GM10266 (cell line): ENCODE measurements at regions not wholly inside any gene's neighbourhood (a gene's known extent, or its start where the extent isn't known, plus 50 kb on each side); places are given as distances from the start of the nearest gene placed in this dataset.
A peak's percentile ranks its signal among the peaks of the same experiment; 100 is the strongest.

Experiments used
- DNase-seq: peaks from one replicate; pipeline ENCODE4 v3.0.0; 2012; ENCODE audit errors: extremely low spot score
- TF ChIP-seq, protein P1 (sequence below): IDR thresholded peaks from 2 replicates; pipeline ENCODE4 v1.5.1; 2012; ENCODE audit warnings: mild to moderate bottlenecking, low read depth; ENCODE audit not compliant: control insufficient read depth, insufficient read depth; ENCODE audit errors: missing control alignments

DNA sequence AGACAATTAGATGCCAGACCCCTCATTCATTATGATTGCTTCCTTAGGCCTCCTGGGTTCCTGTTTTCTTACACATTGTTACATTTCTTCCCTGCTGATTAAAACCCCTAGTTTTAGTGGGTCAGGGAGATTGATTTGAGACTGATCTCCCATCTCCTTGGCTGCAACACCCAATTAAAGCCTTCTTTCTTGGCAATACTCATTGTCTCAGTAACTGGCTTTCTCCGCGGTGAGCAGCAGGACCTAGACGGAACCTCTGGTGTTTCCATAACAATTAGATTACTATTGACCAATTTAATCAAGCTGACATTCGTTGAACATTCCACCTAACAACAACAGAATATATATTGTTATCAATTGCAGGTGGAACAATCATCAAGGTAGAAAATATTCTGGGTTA, 1676.4 kb upstream of the SLC39A10 start:
- TF ChIP-seq, protein P1, sequence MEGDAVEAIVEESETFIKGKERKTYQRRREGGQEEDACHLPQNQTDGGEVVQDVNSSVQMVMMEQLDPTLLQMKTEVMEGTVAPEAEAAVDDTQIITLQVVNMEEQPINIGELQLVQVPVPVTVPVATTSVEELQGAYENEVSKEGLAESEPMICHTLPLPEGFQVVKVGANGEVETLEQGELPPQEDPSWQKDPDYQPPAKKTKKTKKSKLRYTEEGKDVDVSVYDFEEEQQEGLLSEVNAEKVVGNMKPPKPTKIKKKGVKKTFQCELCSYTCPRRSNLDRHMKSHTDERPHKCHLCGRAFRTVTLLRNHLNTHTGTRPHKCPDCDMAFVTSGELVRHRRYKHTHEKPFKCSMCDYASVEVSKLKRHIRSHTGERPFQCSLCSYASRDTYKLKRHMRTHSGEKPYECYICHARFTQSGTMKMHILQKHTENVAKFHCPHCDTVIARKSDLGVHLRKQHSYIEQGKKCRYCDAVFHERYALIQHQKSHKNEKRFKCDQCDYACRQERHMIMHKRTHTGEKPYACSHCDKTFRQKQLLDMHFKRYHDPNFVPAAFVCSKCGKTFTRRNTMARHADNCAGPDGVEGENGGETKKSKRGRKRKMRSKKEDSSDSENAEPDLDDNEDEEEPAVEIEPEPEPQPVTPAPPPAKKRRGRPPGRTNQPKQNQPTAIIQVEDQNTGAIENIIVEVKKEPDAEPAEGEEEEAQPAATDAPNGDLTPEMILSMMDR = no peak
- no peak for DNase-seq

DNA sequence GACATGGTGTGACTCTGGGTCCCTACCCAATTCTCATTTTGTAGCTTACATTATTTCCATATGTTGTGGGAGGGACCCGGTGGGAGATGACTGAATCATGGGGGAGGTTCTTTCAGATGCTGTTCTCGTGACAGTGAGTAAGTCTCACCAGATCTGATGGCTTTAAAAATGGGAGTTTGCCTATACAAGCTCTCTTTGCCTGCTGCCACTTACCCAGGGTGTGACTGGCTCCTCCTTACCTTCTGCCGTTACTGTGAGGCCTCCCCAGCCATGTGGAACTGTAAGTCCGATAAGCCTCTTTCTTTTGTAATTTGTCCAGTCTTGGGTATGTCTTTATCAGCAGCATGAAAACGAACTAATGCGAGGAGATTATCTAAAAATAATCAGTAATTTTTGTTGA, 1683.2 kb upstream of the SLC39A10 start:
- no peak for DNase-seq

DNA sequence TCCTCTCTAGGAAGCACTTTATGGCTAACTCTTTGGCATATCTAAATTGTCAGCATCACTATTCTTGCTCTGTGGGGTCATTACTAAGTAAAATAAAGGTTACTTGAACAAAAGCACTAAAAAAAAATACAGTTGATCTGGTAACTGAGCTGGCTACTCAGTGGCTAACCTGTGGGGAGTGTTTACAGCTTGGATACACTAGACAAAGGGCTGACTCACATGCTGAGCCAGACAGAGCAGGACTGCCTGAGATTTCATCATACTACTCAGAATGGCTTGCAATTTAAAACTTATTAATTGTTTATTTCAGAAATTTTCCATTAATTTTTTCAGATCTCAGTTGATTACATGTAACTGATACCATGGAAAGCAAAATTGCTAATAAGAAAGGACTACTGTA, 1690.4 kb upstream of the SLC39A10 start:
- TF ChIP-seq, protein P1 = no peak
- no peak for DNase-seq

More for the DNA sequence above, 1683.2 kb upstream of the SLC39A10 start:
- TF ChIP-seq, protein P1 = no peak

DNA sequence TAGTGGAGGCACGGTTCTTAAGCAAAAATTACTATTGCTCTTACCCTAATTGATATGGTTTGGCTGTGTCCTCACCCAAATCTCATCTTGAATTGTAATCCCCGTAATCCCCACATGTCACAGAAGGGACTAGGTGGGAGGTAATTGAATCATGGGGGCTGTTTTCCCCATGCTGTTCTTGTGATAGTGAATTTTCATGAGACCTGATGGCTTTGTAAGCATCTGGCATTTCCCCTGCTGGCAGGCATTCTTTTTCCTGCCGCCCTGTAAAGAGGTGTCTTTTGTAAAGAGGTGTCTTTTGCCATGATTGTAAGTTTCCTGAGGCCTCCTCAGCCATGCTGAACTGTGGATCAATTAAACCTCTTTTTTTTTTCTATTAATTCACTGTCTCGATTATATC, 1691.8 kb upstream of the SLC39A10 start:
- TF ChIP-seq, protein P1 = no peak
- no peak for DNase-seq

DNA sequence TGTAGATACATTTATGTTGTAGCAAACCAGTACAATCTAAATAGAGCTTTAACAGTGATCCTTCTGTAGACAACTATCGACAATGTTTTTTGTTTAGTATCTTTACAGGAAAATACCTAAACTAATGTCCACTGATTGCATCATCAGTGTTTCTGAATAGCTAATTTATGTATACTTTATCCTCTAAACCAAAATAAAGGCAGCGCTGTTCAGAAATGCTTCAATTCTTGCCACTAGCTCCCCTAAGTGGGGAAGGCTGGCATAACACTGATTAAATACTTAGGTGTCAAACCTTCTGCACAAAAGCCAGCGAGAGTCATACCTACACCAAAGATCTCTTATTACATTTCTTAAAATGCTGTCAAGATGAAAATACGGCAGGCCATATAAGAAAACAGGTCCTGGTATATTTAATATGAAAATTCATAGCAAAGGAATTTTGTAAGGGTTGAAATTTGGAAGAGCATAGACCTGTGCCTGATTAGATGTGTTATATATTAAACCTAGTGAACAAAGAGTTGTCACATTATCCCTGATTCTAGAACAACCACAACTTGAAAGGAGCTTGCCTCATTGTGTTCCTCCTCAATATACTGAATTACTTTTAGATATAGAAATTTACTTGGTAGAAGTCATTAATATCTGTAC, 1693.4 kb upstream of the SLC39A10 start:
- TF ChIP-seq, protein P1 = peak; percentile 44
- DNase-seq = peak; percentile 3

DNA sequence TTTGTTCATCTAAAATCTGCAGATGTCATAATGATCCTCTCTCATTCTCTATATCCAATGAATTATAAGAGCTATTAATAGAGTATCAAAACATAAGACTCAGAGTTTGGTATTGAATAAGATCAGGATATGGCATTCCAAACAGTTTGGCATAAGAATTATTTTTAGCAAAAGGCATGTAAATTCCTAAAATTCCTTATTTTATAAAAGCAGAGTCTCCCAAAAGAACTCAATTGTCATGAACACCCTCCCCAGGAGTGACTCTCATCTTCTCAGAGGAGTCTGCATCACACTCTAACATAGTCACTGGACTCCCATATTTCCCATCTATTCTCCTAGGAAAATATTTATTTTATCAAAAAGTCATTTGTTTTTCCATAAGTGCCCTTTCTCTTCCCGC, 1710.2 kb upstream of the SLC39A10 start:
- TF ChIP-seq, protein P1 = no peak
- DNase-seq = no peak

DNA sequence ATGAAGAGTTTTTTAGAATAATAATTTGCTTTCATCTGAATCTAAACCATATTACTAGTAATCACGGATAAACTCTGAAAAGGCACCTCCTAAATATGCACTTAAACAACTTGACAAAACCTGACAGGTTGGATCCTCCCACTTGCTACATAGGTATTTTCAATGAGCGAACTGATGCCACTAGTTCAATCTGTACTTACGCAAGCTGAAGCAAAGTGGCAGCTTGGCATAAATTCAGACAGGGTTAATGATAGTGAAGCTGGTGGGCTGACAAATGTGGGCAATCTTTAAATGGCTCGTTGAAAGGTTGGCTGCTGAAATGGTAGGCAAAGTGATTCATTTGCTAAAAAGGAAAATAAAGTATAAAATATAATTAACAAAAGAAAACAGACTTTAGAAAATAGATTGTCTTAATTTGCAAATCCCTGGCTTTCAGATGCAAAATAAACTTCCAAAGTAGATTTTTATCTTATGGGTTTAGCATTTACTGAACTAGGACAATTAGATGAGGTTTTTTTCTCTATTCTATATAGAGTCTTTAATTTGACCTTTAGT, 1713.5 kb upstream of the SLC39A10 start:
- TF ChIP-seq, protein P1 = no peak
- no peak for DNase-seq
